ENCODE measurements at regions not wholly inside any gene's neighbourhood (a gene's known extent, or its start where the extent isn't known, plus 50 kb on each side); places are given as distances from the start of the nearest gene placed in this dataset.

- H3K36me3 ChIP-seq (ENCODE audit: control insufficient read depth in 5 of 5, insufficient read depth in 5 of 5, low read length in 5 of 5), result no peaks in the 10 kb centered on the region
- peaks cover 0 to under 1% (median 0%) of the 10 kb centered on the region in 5 donors for H3K4me1 ChIP-seq (ENCODE audit: control insufficient read depth in 5 of 5, insufficient read depth in 5 of 5, low read length in 5 of 5)
- H3K27ac ChIP-seq (ENCODE audit: low read depth, low read length), result no peak overlapping the region
- no peak overlapping the region for H3K4me3 ChIP-seq (ENCODE audit: low read depth in 1 of 5, low read length in 5 of 5)
- H3K9me3 ChIP-seq (ENCODE audit: control insufficient read depth in 5 of 5, low read length in 5 of 5), result no peaks in the 10 kb centered on the region
- no peak overlapping the region for H3K9ac ChIP-seq (ENCODE audit: low read length in 5 of 5)
- peaks cover 0 to 2% (median 0%) of the 10 kb centered on the region in 5 donors for H3K27me3 ChIP-seq (ENCODE audit: control insufficient read depth in 5 of 5, insufficient read depth in 4 of 5, low read length in 5 of 5)
These were observed 236.0 kb upstream of the FOXQ1 start for GRCh38 chr6:1075880-1076279.

DNA sequence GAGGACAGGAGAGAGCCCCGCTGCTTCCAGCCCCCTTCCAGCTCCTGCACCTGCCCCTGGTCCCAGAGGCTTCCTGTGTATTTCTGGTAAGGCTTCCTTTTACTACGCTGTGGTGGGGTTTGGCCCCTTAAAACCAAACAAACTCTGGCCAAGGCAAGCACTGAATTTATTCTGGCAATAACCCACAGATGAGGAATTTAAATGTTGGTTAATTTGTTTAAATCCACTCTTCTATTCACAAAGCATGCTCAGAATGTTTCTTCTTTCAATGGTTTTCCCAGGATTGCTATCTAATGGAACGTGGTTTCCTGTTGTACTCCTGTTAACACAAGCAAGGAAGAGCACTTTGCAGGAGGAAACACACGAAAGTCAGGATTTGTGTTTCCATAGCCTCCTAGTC is 236.5 kb upstream of the FOXQ1 start:
- peaks cover 0 to 2% (median 0%) of the 10 kb centered on the region in 5 donors for H3K27me3 ChIP-seq (ENCODE audit: control insufficient read depth in 5 of 5, insufficient read depth in 4 of 5, low read length in 5 of 5)
- no peak overlapping the region for H3K27ac ChIP-seq (ENCODE audit: low read depth, low read length)
- H3K9ac ChIP-seq (ENCODE audit: low read length in 5 of 5), result no peak overlapping the region
- H3K36me3 ChIP-seq (ENCODE audit: control insufficient read depth in 5 of 5, insufficient read depth in 5 of 5, low read length in 5 of 5), result no peaks in the 10 kb centered on the region
- H3K9me3 ChIP-seq (ENCODE audit: control insufficient read depth in 5 of 5, low read length in 5 of 5), result no peaks in the 10 kb centered on the region
- no peaks in the 10 kb centered on the region for H3K4me1 ChIP-seq (ENCODE audit: control insufficient read depth in 5 of 5, insufficient read depth in 5 of 5, low read length in 5 of 5)
- no peak overlapping the region for H3K4me3 ChIP-seq (ENCODE audit: low read depth in 1 of 5, low read length in 5 of 5)

DNA sequence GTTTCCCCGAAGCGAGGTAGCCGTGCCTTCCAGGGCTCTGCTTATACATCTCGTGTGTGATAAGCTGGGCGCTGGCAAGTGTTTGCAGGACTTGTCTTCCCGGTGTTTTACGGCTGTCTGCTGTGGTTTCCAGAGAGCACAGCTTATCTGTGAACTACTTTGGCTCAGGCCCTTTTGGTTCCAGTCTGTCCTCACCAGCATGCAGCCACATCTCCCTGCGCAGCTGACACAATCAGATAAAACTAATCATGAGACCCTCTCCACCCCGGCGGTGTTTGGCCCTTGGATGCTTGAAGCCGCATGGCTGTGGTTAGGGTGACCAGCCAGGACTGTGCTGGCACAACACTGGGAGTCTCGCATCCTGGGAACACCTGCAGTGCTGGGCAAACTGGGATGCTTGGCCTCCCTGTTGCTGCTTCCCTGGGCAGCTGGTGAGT is 241.8 kb upstream of the FOXQ1 start:
- H3K9me3 ChIP-seq (ENCODE audit: control insufficient read depth in 5 of 5, low read length in 5 of 5), result no peaks in the 10 kb centered on the region
- no peak overlapping the region for H3K9ac ChIP-seq (ENCODE audit: low read length in 5 of 5)
- H3K27ac ChIP-seq (ENCODE audit: low read depth, low read length), result no peak overlapping the region
- H3K4me1 ChIP-seq (ENCODE audit: control insufficient read depth in 5 of 5, insufficient read depth in 5 of 5, low read length in 5 of 5), result no peaks in the 10 kb centered on the region
- H3K4me3 ChIP-seq (ENCODE audit: low read depth in 1 of 5, low read length in 5 of 5), result no peak overlapping the region
- H3K36me3 ChIP-seq (ENCODE audit: control insufficient read depth in 5 of 5, insufficient read depth in 5 of 5, low read length in 5 of 5), result no peaks in the 10 kb centered on the region
- H3K27me3 ChIP-seq (ENCODE audit: control insufficient read depth in 5 of 5, insufficient read depth in 4 of 5, low read length in 5 of 5), result peaks cover 0 to 2% (median 0%) of the 10 kb centered on the region in 5 donors

DNA sequence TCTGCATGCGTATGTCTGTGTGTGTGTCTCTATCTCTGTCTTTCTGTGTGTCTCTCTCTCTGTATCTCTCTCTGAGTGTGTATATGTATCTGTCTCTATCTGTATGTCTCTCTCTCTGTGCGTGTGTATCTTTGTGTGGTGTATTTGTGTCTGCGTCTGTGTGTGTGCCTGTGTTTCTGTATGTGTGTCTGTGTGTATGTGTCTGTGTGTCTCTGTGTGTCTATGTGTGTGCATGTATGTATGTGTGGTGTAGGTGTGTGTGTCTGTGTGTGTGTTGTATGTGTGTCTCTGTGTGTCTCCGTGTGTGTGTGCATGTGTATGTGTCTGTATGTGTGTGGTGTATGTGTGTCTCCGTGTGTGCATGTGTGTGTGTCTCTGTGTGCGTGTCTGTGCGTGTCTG is 243.0 kb upstream of the FOXQ1 start:
- no peak overlapping the region for H3K27ac ChIP-seq (ENCODE audit: low read depth, low read length)
- no peak overlapping the region for H3K9ac ChIP-seq (ENCODE audit: low read length in 5 of 5)
- H3K36me3 ChIP-seq (ENCODE audit: control insufficient read depth in 5 of 5, insufficient read depth in 5 of 5, low read length in 5 of 5), result no peaks in the 10 kb centered on the region
- peaks cover 0 to 2% (median 0%) of the 10 kb centered on the region in 5 donors for H3K27me3 ChIP-seq (ENCODE audit: control insufficient read depth in 5 of 5, insufficient read depth in 4 of 5, low read length in 5 of 5)
- no peaks in the 10 kb centered on the region for H3K4me1 ChIP-seq (ENCODE audit: control insufficient read depth in 5 of 5, insufficient read depth in 5 of 5, low read length in 5 of 5)
- H3K9me3 ChIP-seq (ENCODE audit: control insufficient read depth in 5 of 5, low read length in 5 of 5), result no peaks in the 10 kb centered on the region
- no peak overlapping the region for H3K4me3 ChIP-seq (ENCODE audit: low read depth in 1 of 5, low read length in 5 of 5)

GRCh38 chr6:1068068-1068467 is 243.8 kb upstream of the FOXQ1 start:
- H3K4me3 ChIP-seq (ENCODE audit: low read depth in 1 of 5, low read length in 5 of 5), result no peak overlapping the region
- H3K9ac ChIP-seq (ENCODE audit: low read length in 5 of 5), result no peak overlapping the region
- no peaks in the 10 kb centered on the region for H3K36me3 ChIP-seq (ENCODE audit: control insufficient read depth in 5 of 5, insufficient read depth in 5 of 5, low read length in 5 of 5)
- H3K27ac ChIP-seq (ENCODE audit: low read depth, low read length), result no peak overlapping the region
- H3K27me3 ChIP-seq (ENCODE audit: control insufficient read depth in 5 of 5, insufficient read depth in 4 of 5, low read length in 5 of 5), result peaks cover 0 to 2% (median 0%) of the 10 kb centered on the region in 5 donors
- no peaks in the 10 kb centered on the region for H3K4me1 ChIP-seq (ENCODE audit: control insufficient read depth in 5 of 5, insufficient read depth in 5 of 5, low read length in 5 of 5)
- H3K9me3 ChIP-seq (ENCODE audit: control insufficient read depth in 5 of 5, low read length in 5 of 5), result no peaks in the 10 kb centered on the region

DNA sequence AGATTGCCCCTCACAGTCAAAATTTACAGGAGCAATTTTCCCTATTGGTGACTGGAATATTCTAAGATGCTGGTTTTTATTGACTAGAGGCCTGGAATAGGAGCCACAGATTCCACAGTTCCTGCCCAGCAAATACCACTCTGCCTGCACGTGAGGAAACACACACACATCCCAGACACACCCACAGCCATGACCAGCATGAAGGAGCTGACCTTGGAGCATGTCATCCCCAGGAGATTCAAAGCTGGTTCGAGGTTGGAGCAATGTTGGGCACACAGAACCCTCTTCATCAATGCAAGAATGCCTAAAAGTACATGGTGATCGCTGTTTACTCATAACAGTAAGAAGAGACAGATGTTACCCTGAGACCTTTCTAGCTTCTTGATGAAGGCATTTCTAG is 244.6 kb upstream of the FOXQ1 start:
- no peaks in the 10 kb centered on the region for H3K36me3 ChIP-seq (ENCODE audit: control insufficient read depth in 5 of 5, insufficient read depth in 5 of 5, low read length in 5 of 5)
- H3K9ac ChIP-seq (ENCODE audit: low read length in 5 of 5), result no peak overlapping the region
- H3K27me3 ChIP-seq (ENCODE audit: control insufficient read depth in 5 of 5, insufficient read depth in 4 of 5, low read length in 5 of 5), result peaks cover 0 to 2% (median 0%) of the 10 kb centered on the region in 5 donors
- H3K4me1 ChIP-seq (ENCODE audit: control insufficient read depth in 5 of 5, insufficient read depth in 5 of 5, low read length in 5 of 5), result no peaks in the 10 kb centered on the region
- H3K27ac ChIP-seq (ENCODE audit: low read depth, low read length), result no peak overlapping the region
- H3K4me3 ChIP-seq (ENCODE audit: low read depth in 1 of 5, low read length in 5 of 5), result no peak overlapping the region
- H3K9me3 ChIP-seq (ENCODE audit: control insufficient read depth in 5 of 5, low read length in 5 of 5), result no peaks in the 10 kb centered on the region

DNA sequence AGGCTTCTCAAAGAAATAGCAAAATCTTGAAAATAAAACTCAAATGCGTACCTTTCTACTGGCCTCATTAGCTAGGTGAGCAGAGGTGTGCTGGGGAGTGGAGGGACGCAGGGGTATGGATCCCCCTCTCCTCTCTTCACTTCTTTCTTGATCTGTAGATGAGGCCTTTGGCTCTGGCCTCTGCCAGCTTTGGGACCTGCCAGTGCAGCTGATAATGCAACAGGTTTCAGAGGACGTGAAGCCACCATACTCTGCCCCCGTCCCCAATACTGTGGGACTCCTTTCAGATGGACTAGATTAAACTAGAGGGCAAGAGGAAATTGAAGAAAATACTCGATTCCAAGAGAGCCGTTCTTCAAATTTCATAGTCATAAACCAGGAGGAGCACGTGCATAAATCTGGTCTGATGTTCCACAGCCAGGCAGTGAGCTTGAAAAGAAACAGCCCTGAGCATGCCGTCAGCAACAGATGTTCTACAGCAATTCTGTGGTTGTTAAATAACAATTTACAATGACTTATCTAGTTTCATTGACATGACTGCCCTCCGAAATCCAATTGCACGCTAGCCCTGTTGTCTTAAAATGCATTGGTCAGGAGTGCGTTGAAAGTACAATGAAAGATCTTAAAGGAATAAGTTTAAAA is 245.3 kb upstream of the FOXQ1 start:
- Histone ChIP-seq H3K36me3 (ENCODE audit: control insufficient read depth in 5 of 5, insufficient read depth in 5 of 5, low read length in 5 of 5) (no peaks in the 10 kb centered on the region), H3K9me3 (ENCODE audit: control insufficient read depth in 5 of 5, low read length in 5 of 5) (no peaks in the 10 kb centered on the region), H3K27ac (ENCODE audit: low read depth, low read length) (no peak overlapping the region), H3K27me3 (ENCODE audit: control insufficient read depth in 5 of 5, insufficient read depth in 4 of 5, low read length in 5 of 5) (peaks cover 0 to 2% (median 0%) of the 10 kb centered on the region in 5 donors), H3K9ac (ENCODE audit: low read length in 5 of 5) (no peak overlapping the region), H3K4me1 (ENCODE audit: control insufficient read depth in 5 of 5, insufficient read depth in 5 of 5, low read length in 5 of 5) (no peaks in the 10 kb centered on the region), H3K4me3 (ENCODE audit: low read depth in 1 of 5, low read length in 5 of 5) (no peak overlapping the region)

DNA sequence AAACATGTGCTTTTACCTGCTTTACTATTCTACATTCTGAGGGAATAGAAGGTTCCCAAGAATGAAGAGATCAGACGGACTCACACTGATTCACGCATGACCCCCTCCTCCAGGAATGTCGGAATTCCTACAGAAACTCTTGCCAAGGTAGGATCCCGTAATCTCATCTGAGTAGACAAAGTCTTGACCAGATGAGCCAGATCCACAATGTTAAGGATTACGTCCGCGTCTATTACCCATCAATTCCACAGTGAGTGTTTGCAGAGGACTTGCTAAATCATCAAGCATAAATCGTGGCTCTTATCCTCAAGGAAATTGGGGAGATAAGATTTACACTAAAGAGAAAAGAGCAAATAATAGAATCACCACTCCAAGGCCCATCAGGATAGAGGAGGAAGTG is 245.9 kb upstream of the FOXQ1 start:
- Histone ChIP-seq H3K36me3 (ENCODE audit: control insufficient read depth in 5 of 5, insufficient read depth in 5 of 5, low read length in 5 of 5) (no peaks in the 10 kb centered on the region), H3K27me3 (ENCODE audit: control insufficient read depth in 5 of 5, insufficient read depth in 4 of 5, low read length in 5 of 5) (peaks cover 0 to 2% (median 0%) of the 10 kb centered on the region in 5 donors), H3K4me1 (ENCODE audit: control insufficient read depth in 5 of 5, insufficient read depth in 5 of 5, low read length in 5 of 5) (no peaks in the 10 kb centered on the region), H3K9me3 (ENCODE audit: control insufficient read depth in 5 of 5, low read length in 5 of 5) (no peaks in the 10 kb centered on the region), H3K27ac (ENCODE audit: low read depth, low read length) (no peak overlapping the region), H3K4me3 (ENCODE audit: low read depth in 1 of 5, low read length in 5 of 5) (no peak overlapping the region), H3K9ac (ENCODE audit: low read length in 5 of 5) (no peak overlapping the region)

- H3K27me3 ChIP-seq (ENCODE audit: control insufficient read depth in 5 of 5, insufficient read depth in 4 of 5, low read length in 5 of 5), result peaks cover 0 to 2% (median 0%) of the 10 kb centered on the region in 5 donors
- no peaks in the 10 kb centered on the region for H3K4me1 ChIP-seq (ENCODE audit: control insufficient read depth in 5 of 5, insufficient read depth in 5 of 5, low read length in 5 of 5)
- no peak overlapping the region for H3K9ac ChIP-seq (ENCODE audit: low read length in 5 of 5)
- no peak overlapping the region for H3K4me3 ChIP-seq (ENCODE audit: low read depth in 1 of 5, low read length in 5 of 5)
- H3K27ac ChIP-seq (ENCODE audit: low read depth, low read length), result no peak overlapping the region
- H3K9me3 ChIP-seq (ENCODE audit: control insufficient read depth in 5 of 5, low read length in 5 of 5), result no peaks in the 10 kb centered on the region
- no peaks in the 10 kb centered on the region for H3K36me3 ChIP-seq (ENCODE audit: control insufficient read depth in 5 of 5, insufficient read depth in 5 of 5, low read length in 5 of 5)
These were observed 248.1 kb upstream of the FOXQ1 start for GRCh38 chr6:1063671-1064355.

GRCh38 chr6:1062786-1063545 is 248.9 kb upstream of the FOXQ1 start:
- Histone ChIP-seq H3K36me3 (ENCODE audit: control insufficient read depth in 5 of 5, insufficient read depth in 5 of 5, low read length in 5 of 5) (no peaks in the 10 kb centered on the region), H3K4me1 (ENCODE audit: control insufficient read depth in 5 of 5, insufficient read depth in 5 of 5, low read length in 5 of 5) (no peaks in the 10 kb centered on the region), H3K9me3 (ENCODE audit: control insufficient read depth in 5 of 5, low read length in 5 of 5) (no peaks in the 10 kb centered on the region), H3K4me3 (ENCODE audit: low read depth in 1 of 5, low read length in 5 of 5) (no peak overlapping the region), H3K9ac (ENCODE audit: low read length in 5 of 5) (no peak overlapping the region), H3K27me3 (ENCODE audit: control insufficient read depth in 5 of 5, insufficient read depth in 4 of 5, low read length in 5 of 5) (peaks cover 0 to 2% (median 0%) of the 10 kb centered on the region in 5 donors), H3K27ac (ENCODE audit: low read depth, low read length) (no peak overlapping the region)
